IMR-90 (cell line): ENCODE measurements at regions not wholly inside any gene's neighbourhood (a gene's known extent, or its start where the extent isn't known, plus 50 kb on each side); places are given as distances from the start of the nearest gene placed in this dataset.

Experiments used
- ATAC-seq: fragments of 200-7000 bp; cut with Tn5 transposase; 2 replicates; pipeline ENCODE4 v1.9.1; 2020; ENCODE audit warnings: low read depth, mild to moderate bottlenecking, moderate library complexity
- BruUV-seq: library from RNA; stranded (reverse); fragments of 400-500 nt; replicated peaks from 2 replicates; lab custom pipeline; 2021; lab: Mats Ljungman, UMichigan
- CTCF ChIA-PET: fragments of 300-600 bp; formaldehyde crosslinking; extraction: SDS; loops from one replicate; lab custom pipeline; 2021; ENCODE audit warnings: antibody characterized with exemption; lab: Yijun Ruan, JAX
- POLR2A ChIA-PET: fragments of 300-600 bp; sonication (Branson Sonifier 250); formaldehyde crosslinking; loops from one replicate; lab custom pipeline; 2022; ENCODE audit warnings: antibody characterized with exemption; ENCODE audit not compliant: unreplicated experiment; lab: Charles Lee
- DNase-seq: peaks from one replicate; pipeline ENCODE4 v3.0.0; 2013
- H2AFZ ChIP-seq: replicated peaks from 2 replicates; pipeline ENCODE3; 2013; ENCODE audit warnings: low read length, mild to moderate bottlenecking; ENCODE audit not compliant: poor library complexity
- H2AK5ac ChIP-seq: 2 replicates; pipeline ENCODE4 v1.6.1; 2013; ENCODE audit warnings: low read depth, low read length, inconsistent platforms
- H2AK9ac ChIP-seq: replicated peaks from 2 replicates; pipeline ENCODE3; 2013; ENCODE audit warnings: mild to moderate bottlenecking, low read depth, low read length, moderate library complexity; ENCODE audit not compliant: poor library complexity
- H2BK120ac ChIP-seq: 2 replicates; pipeline ENCODE4 v1.6.1; 2013; ENCODE audit warnings: low read depth, low read length, inconsistent platforms
- H2BK15ac ChIP-seq: 3 replicates; pipeline ENCODE4 v1.6.1; 2013; ENCODE audit warnings: low read depth, low read length, inconsistent platforms
- H2BK20ac ChIP-seq: 2 replicates; pipeline ENCODE4 v1.6.1; 2013; ENCODE audit warnings: low read depth, mild to moderate bottlenecking, inconsistent platforms, low read length, moderate library complexity
- H2BK5ac ChIP-seq: 2 replicates; pipeline ENCODE4 v1.6.1; 2013; ENCODE audit warnings: mild to moderate bottlenecking, low read depth, low read length, inconsistent platforms; ENCODE audit not compliant: poor library complexity, severe bottlenecking
- H3K14ac ChIP-seq: replicated peaks from 2 replicates; pipeline ENCODE4 v1.6.1; 2013; ENCODE audit warnings: low read depth, low read length, inconsistent platforms
- H3K18ac ChIP-seq: 2 replicates; pipeline ENCODE4 v1.6.1; 2013; ENCODE audit warnings: low read depth, low read length, control low read depth
- H3K23ac ChIP-seq: 2 replicates; pipeline ENCODE4 v1.6.1; 2013; ENCODE audit warnings: low read depth, low read length, inconsistent platforms
- H3K27ac ChIP-seq: 2 replicates; pipeline ENCODE4 v1.5.1; 2013; ENCODE audit warnings: mild to moderate bottlenecking, control low read depth, low read length; ENCODE audit not compliant: insufficient read depth
- H3K27me3 ChIP-seq: 2 replicates; pipeline ENCODE4 v1.6.1; 2013; ENCODE audit warnings: low read length; ENCODE audit not compliant: control insufficient read depth, insufficient read depth
- H3K36me3 ChIP-seq: 2 replicates; pipeline ENCODE4 v1.6.1; 2013; ENCODE audit warnings: low read length, mixed read lengths; ENCODE audit not compliant: control insufficient read depth, insufficient read depth
- H3K4ac ChIP-seq: 2 replicates; pipeline ENCODE4 v1.6.1; 2013; ENCODE audit warnings: low read depth, low read length, inconsistent platforms
- H3K4me1 ChIP-seq: 2 replicates; pipeline ENCODE4 v1.6.1; 2013; ENCODE audit warnings: low read length, mixed read lengths; ENCODE audit not compliant: control insufficient read depth, insufficient read depth
- H3K4me2 ChIP-seq: 2 replicates; pipeline ENCODE4 v1.6.1; 2013; ENCODE audit warnings: low read depth, mild to moderate bottlenecking, control low read depth, low read length, moderate library complexity
- H3K4me3 ChIP-seq: 2 replicates; pipeline ENCODE4 v1.5.1; 2013; ENCODE audit warnings: low read depth, mild to moderate bottlenecking, control low read depth, low read length, moderate library complexity; ENCODE audit not compliant: insufficient read depth
- H3K56ac ChIP-seq: 2 replicates; pipeline ENCODE4 v1.6.1; 2013; ENCODE audit warnings: low read length, inconsistent platforms; ENCODE audit not compliant: insufficient read depth; ENCODE audit errors: extremely low read depth
- H3K79me1 ChIP-seq, 2 experiments: 2 replicates each; pipeline ENCODE4 v1.6.1; 2013; ENCODE audit warnings: low read length in 2 of 2, inconsistent platforms in 1 of 2, low read depth in 1 of 2
- H3K9ac ChIP-seq: 2 replicates; pipeline ENCODE4 v1.6.1; 2013; ENCODE audit warnings: low read depth, low read length, control low read depth
- H3K9me1 ChIP-seq: 2 replicates; pipeline ENCODE4 v1.6.1; 2013; ENCODE audit warnings: low read length, inconsistent platforms; ENCODE audit not compliant: insufficient read depth
- H3K9me3 ChIP-seq: 2 replicates; pipeline ENCODE4 v1.6.1; 2013; ENCODE audit warnings: low read length; ENCODE audit not compliant: control insufficient read depth, insufficient read depth
- H4K20me1 ChIP-seq: 2 replicates; pipeline ENCODE4 v1.6.1; 2013; ENCODE audit warnings: low read length, inconsistent platforms; ENCODE audit not compliant: insufficient read depth
- H4K5ac ChIP-seq: 2 replicates; pipeline ENCODE4 v1.6.1; 2013; ENCODE audit warnings: mild to moderate bottlenecking, low read depth, low read length, control low read depth
- H4K8ac ChIP-seq, 2 experiments: 2 replicates each; pipeline ENCODE4 v1.6.1; 2013; ENCODE audit warnings: low read depth in 2 of 2, low read length in 2 of 2, control low read depth in 1 of 2, inconsistent platforms in 1 of 2
- H4K91ac ChIP-seq: 2 replicates; pipeline ENCODE4 v1.6.1; 2013; ENCODE audit warnings: low read depth, low read length, inconsistent platforms; ENCODE audit not compliant: insufficient read depth
- BHLHE40 ChIP-seq: fragments of 150-350 bp; IDR thresholded peaks from 2 replicates; pipeline ENCODE4 v1.6.1; 2016; ENCODE audit warnings: mild to moderate bottlenecking, low read depth, low read length
- CHD1 ChIP-seq: IDR thresholded peaks from 2 replicates; pipeline ENCODE4 v1.6.1; 2012; ENCODE audit warnings: low read depth, low read length, improper control_type of control experiment
- ELK1 ChIP-seq: fragments of 150-350 bp; IDR thresholded peaks from 2 replicates; pipeline ENCODE4 v1.6.1; 2016; ENCODE audit warnings: low read depth, mild to moderate bottlenecking, low read length, moderate library complexity, borderline replicate concordance
- FOS ChIP-seq: fragments of 150-350 bp; IDR thresholded peaks from 2 replicates; pipeline ENCODE4 v1.6.1; 2016; ENCODE audit warnings: low read depth, low read length
- NFE2L2 ChIP-seq: fragments of 150-350 bp; IDR thresholded peaks from 2 replicates; pipeline ENCODE4 v1.6.1; 2016; ENCODE audit warnings: low read depth, mild to moderate bottlenecking, low read length
- RAD21 ChIP-seq: IDR thresholded peaks from 2 replicates; pipeline ENCODE4 v1.6.1; 2012; ENCODE audit warnings: low read length, improper control_type of control experiment
- RCOR1 ChIP-seq: IDR thresholded peaks from 2 replicates; pipeline ENCODE4 v1.6.1; 2012; ENCODE audit warnings: mild to moderate bottlenecking, low read length, improper control_type of control experiment; ENCODE audit not compliant: insufficient replicate concordance
- RFX5 ChIP-seq: IDR thresholded peaks from 2 replicates; pipeline ENCODE4 v1.8.0; 2012; ENCODE audit warnings: low read depth, mild to moderate bottlenecking, low read length, moderate library complexity
- WGBS, 2 experiments: methylation state at CpG; one replicate each; pipeline versions ENCODE4 v1.1.5 to v1.1.7; 2013; ENCODE audit warnings: missing lambda C conversion rate in 2 of 2; ENCODE audit not compliant: insufficient read length in 1 of 2; ENCODE audit errors: extremely low coverage in 2 of 2; 5-methylcytosine and 5-hydroxymethylcytosine counted together
- dilution Hi-C: fragments of 300-500 bp; cut with HindIII; formaldehyde crosslinking; loops from one replicate; pipeline ENCODE4 v1.14.3; 2018; ENCODE audit warnings: low sequenced_read_pairs; ENCODE audit not compliant: unreplicated experiment
- in situ Hi-C: fragments of 300-500 bp; cut with MboI; formaldehyde crosslinking; loops from 3 replicates; pipeline ENCODE4 v1.14.3; 2019; ENCODE audit warnings: low sequenced_read_pairs, inconsistent platforms, mixed read lengths
- intact Hi-C: fragments of 100-400 bp; cut with micrococcal nuclease; formaldehyde crosslinking; loops from 2 replicates; pipeline ENCODE4 v1.10.0; 2022

GRCh38 chr1:80751204-80751603, 1049.5 kb upstream of the ADGRL2 start:
- H2AFZ ChIP-seq: no peak overlapping the region
- H2BK15ac ChIP-seq: no peak overlapping the region
- no peak overlapping the region for H3K4me2 ChIP-seq
- no peak overlapping the region for H4K5ac ChIP-seq
- no peak overlapping the region for H4K8ac ChIP-seq
- no peaks in the 10 kb centered on the region for H3K27me3 ChIP-seq
- dilution Hi-C loops (no loop called here), in situ Hi-C loops (no loop called here), intact Hi-C loops (no loop called here)
- H4K91ac ChIP-seq: no peak overlapping the region
- DNase-seq (no peak), ATAC-seq (no peak)
- no CpG with 5 or more reads among the region's 2 CpGs for WGBS, 2 experiments
- no peaks in the 10 kb centered on the region for H4K20me1 ChIP-seq
- H2AK9ac ChIP-seq: no peak overlapping the region
- H3K4me3 ChIP-seq: no peak overlapping the region
- TF ChIP-seq ELK1: no peak
- no peak for TF ChIP-seq CHD1
- no peak for TF ChIP-seq FOS
- TF ChIP-seq RFX5: no peak
- TF ChIP-seq RCOR1: no peak
- no peak for TF ChIP-seq BHLHE40
- no peak for TF ChIP-seq RAD21
- TF ChIP-seq NFE2L2: no peak
- H3K27ac ChIP-seq: no peak overlapping the region
- no peak overlapping the region for H3K18ac ChIP-seq
- H3K9me1 ChIP-seq: no peaks in the 10 kb centered on the region
- H3K9me3 ChIP-seq: no peaks in the 10 kb centered on the region
- H2BK20ac ChIP-seq: no peak overlapping the region
- no peak overlapping the region for H2AK5ac ChIP-seq
- no TSS peak for BruUV-seq
- H3K4ac ChIP-seq: no peak overlapping the region
- no peak overlapping the region for H2BK120ac ChIP-seq
- H3K9ac ChIP-seq: no peak overlapping the region
- no peak overlapping the region for H3K56ac ChIP-seq
- ChIA-PET POLR2A (no interaction called here), CTCF (no interaction called here)
- no peak overlapping the region for H3K14ac ChIP-seq
- H3K23ac ChIP-seq: no peak overlapping the region
- no peak overlapping the region for H2BK5ac ChIP-seq
- no peaks in the 10 kb centered on the region for H3K4me1 ChIP-seq
- H3K79me1 ChIP-seq: no peaks in the 10 kb centered on the region
- H3K36me3 ChIP-seq: no peaks in the 10 kb centered on the region
